PC-3 (cell line): ENCODE measurements at regions not wholly inside any gene's neighbourhood (a gene's known extent, or its start where the extent isn't known, plus 50 kb on each side); places are given as distances from the start of the nearest gene placed in this dataset.
"Not testable (repeated sequence)": the region's sequence is repeated elsewhere in the genome, so short reads cannot be mapped to it uniquely, and the experiment has no call there.

Experiments used
- CTCF ChIP-seq: fragments of 300-600 bp; sonication (generic); conservative IDR thresholded peaks from 2 replicates; pipeline ENCODE4 v1.5.1; 2017; ENCODE audit warnings: antibody characterized with exemption, low read depth, mild to moderate bottlenecking, low read length
- EZH2 ChIP-seq: fragments of 300-600 bp; sonication (generic); IDR thresholded peaks from one replicate; pipeline ENCODE4 v1.6.1; 2017; ENCODE audit warnings: antibody characterized with exemption, mild to moderate bottlenecking, low read length; ENCODE audit not compliant: unreplicated experiment

- TF ChIP-seq EZH2, CTCF: not testable (repeated sequence)
Measured at GRCh38 chrX:63160994-63161393, 190.1 kb downstream of the SPIN4 start.
